ENCODE measurements at regions not wholly inside any gene's neighbourhood (a gene's known extent, or its start where the extent isn't known, plus 50 kb on each side); places are given as distances from the start of the nearest gene placed in this dataset.

- TF ChIP-seq CTCF (IDR thresholded peaks at IDR 0.05; ENCODE audit: unreplicated experiment): no peak
- Mint-ChIP-seq H3K9me3 (ENCODE audit: low read depth) (peaks cover 6% of the 10 kb centered on the region), H3K36me3 (ENCODE audit: insufficient read depth) (no peaks in the 10 kb centered on the region), H3K4me3 (ENCODE audit: low read depth) (no peak overlapping the region), H3K4me1 (ENCODE audit: low read depth) (peaks cover 4% of the 10 kb centered on the region), H3K27me3 (peaks cover 31% of the 10 kb centered on the region), H3K27ac (no peak overlapping the region)
- DNase-seq (ENCODE audit: low spot score, unreplicated experiment): no peak
These were observed 61.8 kb upstream of the C10orf90 start for GRCh38 chr10:126732308-126732707.

GRCh38 chr10:126732868-126733267 lies 62.4 kb upstream of the C10orf90 start:
- peaks cover 6% of the 10 kb centered on the region for H3K9me3 Mint-ChIP-seq (ENCODE audit: low read depth)
- H3K4me1 Mint-ChIP-seq (ENCODE audit: low read depth): peaks cover 4% of the 10 kb centered on the region
- H3K27me3 Mint-ChIP-seq: peaks cover 31% of the 10 kb centered on the region
- no peak overlapping the region for H3K4me3 Mint-ChIP-seq (ENCODE audit: low read depth)
- TF ChIP-seq CTCF (IDR thresholded peaks at IDR 0.05; ENCODE audit: unreplicated experiment): no peak
- no peak for DNase-seq (ENCODE audit: low spot score, unreplicated experiment)
- H3K36me3 Mint-ChIP-seq (ENCODE audit: insufficient read depth): no peaks in the 10 kb centered on the region
- no peak overlapping the region for H3K27ac Mint-ChIP-seq

GRCh38 chr10:126734015-126734414 lies 63.5 kb upstream of the C10orf90 start:
- Mint-ChIP-seq H3K36me3 (ENCODE audit: insufficient read depth) (no peaks in the 10 kb centered on the region), H3K4me3 (ENCODE audit: low read depth) (no peak overlapping the region), H3K27me3 (peaks cover 33% of the 10 kb centered on the region), H3K9me3 (ENCODE audit: low read depth) (no peaks in the 10 kb centered on the region), H3K27ac (no peak overlapping the region), H3K4me1 (ENCODE audit: low read depth) (peaks cover 4% of the 10 kb centered on the region)
- DNase-seq (ENCODE audit: low spot score, unreplicated experiment): no peak
- no peak for TF ChIP-seq CTCF (IDR thresholded peaks at IDR 0.05; ENCODE audit: unreplicated experiment)

GRCh38 chr10:126734967-126735366 lies 64.5 kb upstream of the C10orf90 start:
- Mint-ChIP-seq H3K4me3 (ENCODE audit: low read depth) (no peak overlapping the region), H3K27ac (no peak overlapping the region), H3K27me3 (peaks cover 34% of the 10 kb centered on the region), H3K9me3 (ENCODE audit: low read depth) (no peaks in the 10 kb centered on the region), H3K4me1 (ENCODE audit: low read depth) (peaks cover 4% of the 10 kb centered on the region), H3K36me3 (ENCODE audit: insufficient read depth) (no peaks in the 10 kb centered on the region)
- TF ChIP-seq CTCF (IDR thresholded peaks at IDR 0.05; ENCODE audit: unreplicated experiment): no peak
- no peak for DNase-seq (ENCODE audit: low spot score, unreplicated experiment)

GRCh38 chr10:126736142-126736541 lies 65.6 kb upstream of the C10orf90 start:
- Mint-ChIP-seq H3K4me3 (ENCODE audit: low read depth) (no peak overlapping the region), H3K36me3 (ENCODE audit: insufficient read depth) (no peaks in the 10 kb centered on the region), H3K4me1 (ENCODE audit: low read depth) (peaks cover 4% of the 10 kb centered on the region), H3K9me3 (ENCODE audit: low read depth) (no peaks in the 10 kb centered on the region), H3K27me3 (peaks cover 33% of the 10 kb centered on the region), H3K27ac (no peak overlapping the region)
- TF ChIP-seq CTCF (IDR thresholded peaks at IDR 0.05; ENCODE audit: unreplicated experiment): no peak
- no peak for DNase-seq (ENCODE audit: low spot score, unreplicated experiment)
